HEK293T (cell line): ENCODE measurements at regions not wholly inside any gene's neighbourhood (a gene's known extent, or its start where the extent isn't known, plus 50 kb on each side); places are given as distances from the start of the nearest gene placed in this dataset.

Source experiments
- BHLHE40 ChIP-seq: fragments of 450-650 bp; IDR thresholded peaks from 2 replicates; pipeline ENCODE4 v1.6.1; 2016; ENCODE audit warnings: mild to moderate bottlenecking, moderate library complexity, borderline replicate concordance
- ELF4 ChIP-seq: fragments of 450-650 bp; IDR thresholded peaks from 2 replicates; pipeline ENCODE4 v1.6.1; 2017; ENCODE audit warnings: antibody characterized with exemption
- FOXA1 ChIP-seq: fragments of 450-650 bp; IDR thresholded peaks from 2 replicates; pipeline ENCODE4 v1.6.1; 2016; ENCODE audit warnings: mild to moderate bottlenecking
- FOXK2 ChIP-seq: fragments of 450-650 bp; IDR thresholded peaks from 2 replicates; pipeline ENCODE4 v1.6.1; 2016; ENCODE audit warnings: mild to moderate bottlenecking
- FOXM1 ChIP-seq: fragments of 450-650 bp; IDR thresholded peaks from 2 replicates; pipeline ENCODE4 v1.6.1; 2017; ENCODE audit warnings: mild to moderate bottlenecking, borderline replicate concordance
- HDGF ChIP-seq: fragments of 450-650 bp; IDR thresholded peaks from 2 replicates; pipeline ENCODE4 v1.6.1; 2017; ENCODE audit warnings: antibody characterized with exemption, borderline replicate concordance
- LEF1 ChIP-seq: fragments of 450-650 bp; IDR thresholded peaks from 2 replicates; pipeline ENCODE4 v1.6.1; 2017; ENCODE audit warnings: mild to moderate bottlenecking, borderline replicate concordance
- NFRKB ChIP-seq: fragments of 450-650 bp; IDR thresholded peaks from 2 replicates; pipeline ENCODE4 v1.6.1; 2016; ENCODE audit warnings: mild to moderate bottlenecking, moderate library complexity
- PKNOX1 ChIP-seq: fragments of 450-650 bp; IDR thresholded peaks from 2 replicates; pipeline ENCODE4 v1.6.1; 2016
- SP1 ChIP-seq: fragments of 450-650 bp; IDR thresholded peaks from 2 replicates; pipeline ENCODE4 v1.6.1; 2017
- SUZ12 ChIP-seq: fragments of 450-650 bp; IDR thresholded peaks from 2 replicates; pipeline ENCODE4 v1.6.1; 2016; ENCODE audit warnings: mild to moderate bottlenecking
- TARDBP ChIP-seq: fragments of 450-650 bp; IDR thresholded peaks from 2 replicates; pipeline ENCODE4 v1.6.1; 2016
- ZNF384 ChIP-seq: fragments of 450-650 bp; IDR thresholded peaks from 2 replicates; pipeline ENCODE4 v1.6.1; 2016

- no peak for TF ChIP-seq BHLHE40
- no peak for TF ChIP-seq FOXA1
- TF ChIP-seq TARDBP = no peak
- no peak for TF ChIP-seq FOXK2
- TF ChIP-seq NFRKB = no peak
- TF ChIP-seq HDGF = no peak
- no peak for TF ChIP-seq PKNOX1
- no peak for TF ChIP-seq FOXM1
- no peak for TF ChIP-seq ZNF384
- no peak for TF ChIP-seq LEF1
- no peak for TF ChIP-seq SUZ12
- TF ChIP-seq ELF4 = no peak
- TF ChIP-seq SP1 = no peak
Observed at GRCh38 chr14:87155856-87156488, 837.0 kb downstream of the GALC start.
